Mesothelial cell of epicardium (in vitro differentiated cells): ENCODE measurements at regions not wholly inside any gene's neighbourhood (a gene's known extent, or its start where the extent isn't known, plus 50 kb on each side); places are given as distances from the start of the nearest gene placed in this dataset.

Source experiments
- DNase-seq, 2 experiments: peaks; one replicate each; pipeline ENCODE4 v3.0.0; 2021; ENCODE audit warnings: low spot score in 2 of 2; ENCODE audit not compliant: unreplicated experiment in 2 of 2
- H3K27ac Mint-ChIP-seq: 2 replicates; pipeline ENCODE4 v1.8.0; 2021; ENCODE audit warnings: mixed read lengths
- H3K27me3 Mint-ChIP-seq: 2 replicates; pipeline ENCODE4 v1.8.0; 2021; ENCODE audit warnings: low read depth, mixed read lengths
- H3K36me3 Mint-ChIP-seq: 2 replicates; pipeline ENCODE4 v1.8.0; 2021; ENCODE audit warnings: mixed read lengths
- H3K4me1 Mint-ChIP-seq: 2 replicates; pipeline ENCODE4 v1.8.0; 2021; ENCODE audit warnings: mixed read lengths
- H3K4me3 Mint-ChIP-seq: 2 replicates; pipeline ENCODE4 v1.8.0; 2021; ENCODE audit warnings: mild to moderate bottlenecking, moderate library complexity, mixed read lengths
- H3K9me3 Mint-ChIP-seq: 2 replicates; pipeline ENCODE4 v1.8.0; 2021; ENCODE audit warnings: mixed read lengths
- TF ChIP-seq, protein P1 (sequence below): fragments of 200-600 bp; sonication (generic); IDR thresholded peaks from one replicate; pipeline ENCODE4 v1.5.0; 2021; ENCODE audit warnings: antibody characterized with exemption; ENCODE audit not compliant: unreplicated experiment

DNA sequence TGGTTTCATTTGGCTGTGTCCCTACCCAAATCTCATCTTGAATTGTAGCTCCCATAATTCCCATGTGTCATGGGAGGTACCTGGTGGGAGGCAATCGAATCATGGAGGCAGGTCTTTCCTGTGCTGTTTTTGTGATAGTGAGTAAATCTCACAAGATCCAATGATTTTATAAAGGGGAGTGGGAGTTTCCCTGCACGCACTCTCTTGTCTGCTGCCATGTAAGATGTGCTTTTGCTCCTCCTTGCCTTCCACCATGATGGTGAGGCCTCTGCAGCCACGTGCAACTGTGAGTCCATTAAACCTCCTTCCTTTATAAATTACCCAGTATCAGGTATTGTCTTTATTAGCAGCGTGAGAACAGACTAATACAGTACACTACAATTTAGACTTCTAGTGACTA is 67.5 kb upstream of the LINC01488 start:
- Mint-ChIP-seq H3K36me3 (no peaks in the 10 kb centered on the region), H3K27ac (no peak overlapping the region), H3K27me3 (no peaks in the 10 kb centered on the region), H3K4me1 (peaks cover 10% of the 10 kb centered on the region), H3K4me3 (no peak overlapping the region), H3K9me3 (peaks cover 5% of the 10 kb centered on the region)
- no peak for DNase-seq
- TF ChIP-seq, protein P1, sequence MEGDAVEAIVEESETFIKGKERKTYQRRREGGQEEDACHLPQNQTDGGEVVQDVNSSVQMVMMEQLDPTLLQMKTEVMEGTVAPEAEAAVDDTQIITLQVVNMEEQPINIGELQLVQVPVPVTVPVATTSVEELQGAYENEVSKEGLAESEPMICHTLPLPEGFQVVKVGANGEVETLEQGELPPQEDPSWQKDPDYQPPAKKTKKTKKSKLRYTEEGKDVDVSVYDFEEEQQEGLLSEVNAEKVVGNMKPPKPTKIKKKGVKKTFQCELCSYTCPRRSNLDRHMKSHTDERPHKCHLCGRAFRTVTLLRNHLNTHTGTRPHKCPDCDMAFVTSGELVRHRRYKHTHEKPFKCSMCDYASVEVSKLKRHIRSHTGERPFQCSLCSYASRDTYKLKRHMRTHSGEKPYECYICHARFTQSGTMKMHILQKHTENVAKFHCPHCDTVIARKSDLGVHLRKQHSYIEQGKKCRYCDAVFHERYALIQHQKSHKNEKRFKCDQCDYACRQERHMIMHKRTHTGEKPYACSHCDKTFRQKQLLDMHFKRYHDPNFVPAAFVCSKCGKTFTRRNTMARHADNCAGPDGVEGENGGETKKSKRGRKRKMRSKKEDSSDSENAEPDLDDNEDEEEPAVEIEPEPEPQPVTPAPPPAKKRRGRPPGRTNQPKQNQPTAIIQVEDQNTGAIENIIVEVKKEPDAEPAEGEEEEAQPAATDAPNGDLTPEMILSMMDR = no peak

DNA sequence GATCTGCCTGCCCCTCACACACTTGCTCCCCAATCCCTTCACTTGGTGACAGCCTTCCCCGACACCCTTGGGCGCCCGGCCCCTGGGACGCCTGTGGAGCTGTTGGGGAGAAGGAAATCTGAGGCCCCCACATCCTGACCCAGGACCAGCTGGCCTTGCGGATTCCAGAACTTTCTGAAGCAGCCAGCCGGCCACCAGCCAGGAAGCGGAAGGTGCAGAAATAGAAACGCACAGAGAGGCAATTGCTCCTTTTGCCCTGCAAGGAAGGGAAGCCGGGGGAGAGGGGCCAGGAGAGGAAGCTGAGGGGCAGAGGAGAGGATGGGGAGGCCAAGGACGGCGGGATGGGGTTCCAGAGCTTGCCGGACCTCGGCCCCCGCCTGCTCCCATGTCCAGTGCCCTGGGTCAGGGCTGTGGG is 66.7 kb upstream of the LINC01488 start:
- Mint-ChIP-seq H3K4me3 (no peak overlapping the region), H3K4me1 (peaks cover 14% of the 10 kb centered on the region), H3K27ac (no peak overlapping the region), H3K36me3 (no peaks in the 10 kb centered on the region), H3K27me3 (no peaks in the 10 kb centered on the region), H3K9me3 (peaks cover 5% of the 10 kb centered on the region)
- TF ChIP-seq, protein P1 = no peak
- DNase-seq = no peak

GRCh38 chr11:69415411-69416142 is 65.9 kb upstream of the LINC01488 start:
- Mint-ChIP-seq H3K9me3 (peaks cover 5% of the 10 kb centered on the region), H3K27ac (no peak overlapping the region), H3K27me3 (no peaks in the 10 kb centered on the region), H3K36me3 (no peaks in the 10 kb centered on the region), H3K4me3 (no peak overlapping the region), H3K4me1 (peaks cover 19% of the 10 kb centered on the region)
- no peak for DNase-seq
- TF ChIP-seq, protein P1 = no peak

DNA sequence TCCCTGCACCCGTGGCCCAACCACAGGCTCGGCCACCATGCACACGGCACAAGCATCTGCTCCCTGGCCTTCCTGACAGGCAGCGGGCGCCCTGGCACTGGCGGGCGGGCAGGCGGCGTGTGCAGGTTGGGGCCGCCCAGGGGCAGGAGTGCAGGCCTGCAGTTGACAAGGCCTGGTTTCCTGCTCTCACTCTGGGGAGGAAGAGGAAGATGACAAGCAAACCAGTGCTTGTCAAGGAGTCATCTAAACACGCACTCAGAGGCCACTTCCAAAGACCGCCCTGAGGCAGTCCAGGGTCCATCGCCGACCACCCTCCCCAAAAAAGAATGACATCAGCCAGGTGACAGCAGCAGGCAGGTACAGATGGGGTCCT is 65.3 kb upstream of the LINC01488 start:
- H3K4me1 Mint-ChIP-seq = peaks cover 19% of the 10 kb centered on the region
- no peaks in the 10 kb centered on the region for H3K36me3 Mint-ChIP-seq
- peaks cover 5% of the 10 kb centered on the region for H3K9me3 Mint-ChIP-seq
- no peak for DNase-seq
- H3K27ac Mint-ChIP-seq = no peak overlapping the region
- H3K4me3 Mint-ChIP-seq = no peak overlapping the region
- TF ChIP-seq, protein P1 = no peak
- H3K27me3 Mint-ChIP-seq = no peaks in the 10 kb centered on the region

- Mint-ChIP-seq H3K36me3 (no peaks in the 10 kb centered on the region), H3K27ac (peak overlapping the region; percentile 86), H3K4me3 (no peak overlapping the region), H3K9me3 (peaks cover 5% of the 10 kb centered on the region), H3K27me3 (no peaks in the 10 kb centered on the region), H3K4me1 (peaks cover 23% of the 10 kb centered on the region)
- TF ChIP-seq, protein P1 = no peak
- DNase-seq = no peak
Observed at GRCh38 chr11:69416762-69417698, 64.4 kb upstream of the LINC01488 start.
